ENCODE measurements at regions not wholly inside any gene's neighbourhood (a gene's known extent, or its start where the extent isn't known, plus 50 kb on each side); places are given as distances from the start of the nearest gene placed in this dataset.

- no peak for TF ChIP-seq CTCF (IDR thresholded peaks at IDR 0.05)
Observed at GRCh38 chr5:30930736-30931135, 262.8 kb upstream of the CDH6 start.

GRCh38 chr5:30928956-30929355 is 264.5 kb upstream of the CDH6 start:
- no peak for TF ChIP-seq CTCF (IDR thresholded peaks at IDR 0.05)

- TF ChIP-seq CTCF (IDR thresholded peaks at IDR 0.05), result no peak
Observed at GRCh38 chr5:30926218-30926617, 267.3 kb upstream of the CDH6 start.

GRCh38 chr5:30921388-30921787 is 272.1 kb upstream of the CDH6 start:
- TF ChIP-seq CTCF (IDR thresholded peaks at IDR 0.05), result no peak

- no peak for TF ChIP-seq CTCF (IDR thresholded peaks at IDR 0.05)
Observed at GRCh38 chr5:30918171-30918570, 275.3 kb upstream of the CDH6 start.

- TF ChIP-seq CTCF (IDR thresholded peaks at IDR 0.05), result no peak
Observed at GRCh38 chr5:30908356-30908755, 285.1 kb upstream of the CDH6 start.

- TF ChIP-seq CTCF (IDR thresholded peaks at IDR 0.05), result no peak
Observed at GRCh38 chr5:30900367-30900766, 293.1 kb upstream of the CDH6 start.

GRCh38 chr5:30894811-30895210 is 298.7 kb upstream of the CDH6 start:
- TF ChIP-seq CTCF (IDR thresholded peaks at IDR 0.05), result no peak
